VCaP (cell line): ENCODE measurements at regions not wholly inside any gene's neighbourhood (a gene's known extent, or its start where the extent isn't known, plus 50 kb on each side); places are given as distances from the start of the nearest gene placed in this dataset.

Experiments used
- H3K27ac ChIP-seq: fragments of 450-650 bp; 2 replicates; pipeline ENCODE4 v1.5.1; 2017
- CTCF ChIP-seq: fragments of 450-650 bp; conservative IDR thresholded peaks from 2 replicates; pipeline ENCODE4 v1.5.1; 2017; ENCODE audit warnings: mild to moderate bottlenecking, moderate library complexity

- no peak overlapping the region for H3K27ac ChIP-seq
- TF ChIP-seq CTCF, result no peak
These were observed 981.5 kb upstream of the ADGRB3 start for GRCh38 chr6:67653561-67653960.

- H3K27ac ChIP-seq, result no peak overlapping the region
These were observed 988.5 kb upstream of the ADGRB3 start for GRCh38 chr6:67646550-67646949.

GRCh38 chr6:67643281-67643680, 991.8 kb upstream of the ADGRB3 start:
- H3K27ac ChIP-seq, result no peak overlapping the region
- TF ChIP-seq CTCF, result no peak

More at GRCh38 chr6:67646550-67646949, 988.5 kb upstream of the ADGRB3 start:
- no peak for TF ChIP-seq CTCF

- no peak overlapping the region for H3K27ac ChIP-seq
These were observed 992.5 kb upstream of the ADGRB3 start for GRCh38 chr6:67642582-67642981.

GRCh38 chr6:67640484-67640883, 994.6 kb upstream of the ADGRB3 start:
- H3K27ac ChIP-seq, result no peak overlapping the region
- TF ChIP-seq CTCF, result no peak

More at GRCh38 chr6:67642582-67642981, 992.5 kb upstream of the ADGRB3 start:
- TF ChIP-seq CTCF, result no peak

- TF ChIP-seq CTCF, result no peak
These were observed 995.9 kb upstream of the ADGRB3 start for GRCh38 chr6:67639161-67639560.

GRCh38 chr6:67634199-67634598, 1000.9 kb upstream of the ADGRB3 start:
- no peak for TF ChIP-seq CTCF
- no peak overlapping the region for H3K27ac ChIP-seq

More at GRCh38 chr6:67639161-67639560, 995.9 kb upstream of the ADGRB3 start:
- no peak overlapping the region for H3K27ac ChIP-seq

- H3K27ac ChIP-seq, result no peak overlapping the region
These were observed 1002.0 kb upstream of the ADGRB3 start for GRCh38 chr6:67633058-67633457.

More at GRCh38 chr6:67633058-67633457, 1002.0 kb upstream of the ADGRB3 start:
- no peak for TF ChIP-seq CTCF
